GM10248 (cell line): ENCODE measurements at regions not wholly inside any gene's neighbourhood (a gene's known extent, or its start where the extent isn't known, plus 50 kb on each side); places are given as distances from the start of the nearest gene placed in this dataset.

Source experiments
- CTCF ChIA-PET: fragments of 300-600 bp; sonication (Branson Sonifier 250); formaldehyde crosslinking; extraction: SDS; loops from one replicate; lab custom pipeline; 2021; ENCODE audit warnings: antibody characterized with exemption; lab: Yijun Ruan, JAX
- POLR2A ChIA-PET: fragments of 350-650 bp; sonication (Branson Sonifier 250); formaldehyde crosslinking; extraction: SDS; loops from one replicate; lab custom pipeline; 2020; ENCODE audit warnings: antibody characterized with exemption; lab: Yijun Ruan, JAX
- DNase-seq: peaks from one replicate; pipeline ENCODE4 v3.0.0; 2012; ENCODE audit errors: extremely low spot score
- TF ChIP-seq, protein P1 (sequence below): IDR thresholded peaks from 2 replicates; pipeline ENCODE4 v1.5.1; 2012; ENCODE audit warnings: mild to moderate bottlenecking, low read depth; ENCODE audit errors: extremely low read depth, missing control alignments, control extremely low read depth

- TF ChIP-seq, protein P1, sequence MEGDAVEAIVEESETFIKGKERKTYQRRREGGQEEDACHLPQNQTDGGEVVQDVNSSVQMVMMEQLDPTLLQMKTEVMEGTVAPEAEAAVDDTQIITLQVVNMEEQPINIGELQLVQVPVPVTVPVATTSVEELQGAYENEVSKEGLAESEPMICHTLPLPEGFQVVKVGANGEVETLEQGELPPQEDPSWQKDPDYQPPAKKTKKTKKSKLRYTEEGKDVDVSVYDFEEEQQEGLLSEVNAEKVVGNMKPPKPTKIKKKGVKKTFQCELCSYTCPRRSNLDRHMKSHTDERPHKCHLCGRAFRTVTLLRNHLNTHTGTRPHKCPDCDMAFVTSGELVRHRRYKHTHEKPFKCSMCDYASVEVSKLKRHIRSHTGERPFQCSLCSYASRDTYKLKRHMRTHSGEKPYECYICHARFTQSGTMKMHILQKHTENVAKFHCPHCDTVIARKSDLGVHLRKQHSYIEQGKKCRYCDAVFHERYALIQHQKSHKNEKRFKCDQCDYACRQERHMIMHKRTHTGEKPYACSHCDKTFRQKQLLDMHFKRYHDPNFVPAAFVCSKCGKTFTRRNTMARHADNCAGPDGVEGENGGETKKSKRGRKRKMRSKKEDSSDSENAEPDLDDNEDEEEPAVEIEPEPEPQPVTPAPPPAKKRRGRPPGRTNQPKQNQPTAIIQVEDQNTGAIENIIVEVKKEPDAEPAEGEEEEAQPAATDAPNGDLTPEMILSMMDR = no peak
- CTCF ChIA-PET = no interaction called here
- DNase-seq = no peak
- POLR2A ChIA-PET = no interaction called here
Measured at GRCh38 chr2:187985195-187985594, 306.5 kb upstream of the GULP1 start.

DNA sequence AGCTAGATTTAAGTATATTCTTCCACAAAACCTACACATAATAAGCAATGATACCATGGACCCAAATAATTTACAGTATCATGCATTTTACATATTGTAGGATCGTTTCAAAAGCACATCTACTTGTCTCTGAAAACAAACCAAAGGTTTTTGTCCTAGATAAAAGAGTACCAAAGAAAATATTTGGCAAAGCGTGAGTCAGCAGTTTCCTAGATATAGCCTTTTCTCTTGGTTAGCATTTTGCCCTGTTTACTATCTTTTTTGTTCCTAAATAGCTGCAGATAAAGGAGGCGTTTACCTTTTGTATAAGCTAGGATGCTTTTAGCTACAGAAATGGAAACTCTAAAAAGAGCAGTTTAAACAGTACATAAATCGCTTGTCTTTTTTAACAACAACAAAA lies 305.8 kb upstream of the GULP1 start:
- ChIA-PET POLR2A (no interaction called here), CTCF (interaction anchor here (1.1 kb wide), 1 partner anchor 17 kb away, joined by 4 read pairs; no protein-coding TSS in a partner anchor)
- no peak for DNase-seq
- TF ChIP-seq, protein P1 = no peak

- POLR2A ChIA-PET = no interaction called here
- CTCF ChIA-PET = interaction anchor here (1.1 to 1.6 kb wide), 3 partner anchors 11 to 16 kb away, joined by 3 to 6 read pairs (median 4); no protein-coding TSS in a partner anchor
- DNase-seq = no peak
Measured at GRCh38 chr2:187986390-187987105, 305.1 kb upstream of the GULP1 start.

GRCh38 chr2:187988348-187988747 lies 303.3 kb upstream of the GULP1 start:
- CTCF ChIA-PET = interaction anchor here (1.1 kb wide), 1 partner anchor 14 kb away, joined by 3 read pairs; no protein-coding TSS in a partner anchor
- DNase-seq = no peak
- POLR2A ChIA-PET = no interaction called here
- TF ChIP-seq, protein P1 = no peak

More at GRCh38 chr2:187986390-187987105, 305.1 kb upstream of the GULP1 start:
- TF ChIP-seq, protein P1 = no peak

DNA sequence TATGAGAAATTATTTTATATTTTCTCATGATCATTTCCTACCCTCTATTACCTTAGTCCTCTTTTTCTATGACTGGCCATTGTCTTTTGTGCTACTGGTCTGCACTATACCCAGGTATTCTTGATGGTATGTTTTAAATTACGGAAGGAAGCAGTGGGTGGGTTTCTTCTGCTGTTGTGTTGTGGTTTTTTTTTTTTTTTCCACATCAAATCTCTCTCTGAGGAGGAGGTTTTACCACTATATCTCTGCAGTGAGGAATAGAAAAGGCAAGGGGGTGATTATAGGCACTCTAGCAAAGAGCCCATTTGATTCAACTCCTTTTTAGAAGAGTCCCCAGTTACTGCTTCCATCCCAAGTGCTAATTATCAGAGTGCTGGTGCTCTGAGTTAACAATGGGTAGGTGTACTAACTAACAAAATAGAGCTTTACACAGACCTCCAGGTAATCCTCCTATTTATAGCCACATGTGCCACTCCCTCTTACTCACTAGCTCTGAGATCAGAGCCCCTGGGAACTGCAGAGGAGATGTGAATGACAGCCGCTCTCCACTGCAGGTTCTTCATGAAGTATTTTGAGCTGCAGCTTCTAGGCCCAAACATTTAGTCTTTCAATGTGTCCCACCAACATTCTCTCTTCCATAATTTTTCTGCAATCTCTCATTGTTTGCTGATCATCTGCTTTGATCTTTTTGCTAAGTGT lies 301.6 kb upstream of the GULP1 start:
- ChIA-PET CTCF (no interaction called here), POLR2A (no interaction called here)
- DNase-seq = no peak
- TF ChIP-seq, protein P1 = no peak

- TF ChIP-seq, protein P1 = no peak
- ChIA-PET CTCF (interaction anchor here (1.3 kb wide), 1 partner anchor 17 kb away, joined by 4 read pairs; no protein-coding TSS in a partner anchor), POLR2A (no interaction called here)
- DNase-seq = no peak
Measured at GRCh38 chr2:187991389-187991788, 300.3 kb upstream of the GULP1 start.
